OCI-LY1 (cell line): ENCODE measurements at regions not wholly inside any gene's neighbourhood (a gene's known extent, or its start where the extent isn't known, plus 50 kb on each side); places are given as distances from the start of the nearest gene placed in this dataset.

Experiments
- EZH2 ChIP-seq: fragments of 200-600 bp; sonication (generic), shearing (Covaris generic); IDR thresholded peaks from 2 replicates; pipeline ENCODE4 v1.8.0; 2017; ENCODE audit warnings: borderline replicate concordance, mixed run types, mild to moderate bottlenecking, antibody characterized with exemption, low read length, moderate library complexity, mixed read lengths
- TF ChIP-seq, protein P1 (sequence below): fragments of 200-600 bp; sonication (generic), shearing (Covaris generic); IDR thresholded peaks from 2 replicates; pipeline ENCODE4 v1.5.1; 2017; ENCODE audit warnings: mild to moderate bottlenecking, antibody characterized with exemption, low read length, moderate library complexity, mixed read lengths

DNA sequence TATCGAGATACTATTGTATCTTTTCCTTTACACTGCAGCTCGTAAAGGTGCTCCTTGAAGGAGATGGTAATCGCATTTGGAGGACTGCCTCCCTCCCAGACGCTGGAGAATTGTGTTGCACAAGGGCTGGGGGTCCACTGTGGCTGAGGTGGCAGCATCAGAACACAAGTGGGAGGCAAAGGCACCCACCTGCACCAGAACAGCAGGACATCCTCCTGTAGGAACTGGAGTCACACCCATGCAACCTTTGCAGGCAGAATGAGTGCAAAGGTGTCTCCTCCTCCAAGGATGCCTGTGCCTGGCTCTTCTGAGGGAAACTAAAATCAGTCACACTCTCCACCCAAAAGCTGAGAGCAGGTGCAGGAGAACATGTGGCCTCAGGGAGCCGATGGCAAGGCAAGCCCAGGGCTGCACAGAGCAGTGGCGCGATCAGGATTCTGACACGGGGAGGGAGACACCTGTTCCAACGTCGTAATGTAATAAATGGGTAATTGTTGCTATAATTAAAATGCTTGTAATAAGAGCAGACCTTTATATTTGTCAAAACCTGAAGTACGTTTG is 1501.4 kb downstream of the TBC1D22A start:
- TF ChIP-seq, protein P1, sequence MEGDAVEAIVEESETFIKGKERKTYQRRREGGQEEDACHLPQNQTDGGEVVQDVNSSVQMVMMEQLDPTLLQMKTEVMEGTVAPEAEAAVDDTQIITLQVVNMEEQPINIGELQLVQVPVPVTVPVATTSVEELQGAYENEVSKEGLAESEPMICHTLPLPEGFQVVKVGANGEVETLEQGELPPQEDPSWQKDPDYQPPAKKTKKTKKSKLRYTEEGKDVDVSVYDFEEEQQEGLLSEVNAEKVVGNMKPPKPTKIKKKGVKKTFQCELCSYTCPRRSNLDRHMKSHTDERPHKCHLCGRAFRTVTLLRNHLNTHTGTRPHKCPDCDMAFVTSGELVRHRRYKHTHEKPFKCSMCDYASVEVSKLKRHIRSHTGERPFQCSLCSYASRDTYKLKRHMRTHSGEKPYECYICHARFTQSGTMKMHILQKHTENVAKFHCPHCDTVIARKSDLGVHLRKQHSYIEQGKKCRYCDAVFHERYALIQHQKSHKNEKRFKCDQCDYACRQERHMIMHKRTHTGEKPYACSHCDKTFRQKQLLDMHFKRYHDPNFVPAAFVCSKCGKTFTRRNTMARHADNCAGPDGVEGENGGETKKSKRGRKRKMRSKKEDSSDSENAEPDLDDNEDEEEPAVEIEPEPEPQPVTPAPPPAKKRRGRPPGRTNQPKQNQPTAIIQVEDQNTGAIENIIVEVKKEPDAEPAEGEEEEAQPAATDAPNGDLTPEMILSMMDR: no peak
- no peak for TF ChIP-seq EZH2
